ENCODE measurements at regions not wholly inside any gene's neighbourhood (a gene's known extent, or its start where the extent isn't known, plus 50 kb on each side); places are given as distances from the start of the nearest gene placed in this dataset.

GRCh38 chr2:242011167-242011513 is 141.6 kb downstream of the RTP5 start:
- 64 to 65% methylated on average over 11 of the region's 11 CpGs for WGBS, 2 experiments (ENCODE audit: low coverage in 1 of 2, low lambda C conversion rate in 2 of 2, missing lambda C conversion rate in 2 of 2)
- Histone ChIP-seq H3K36me3 (ENCODE audit: low read depth) (no peaks in the 10 kb centered on the region), H3K9me2 (ENCODE audit: insufficient read depth) (no peaks in the 10 kb centered on the region), H3K4me1 (ENCODE audit: insufficient read depth) (no peaks in the 10 kb centered on the region), H3K9me3 (ENCODE audit: low read depth) (no peaks in the 10 kb centered on the region), H3K4me3 (no peak overlapping the region), H3K27ac (no peak overlapping the region), H3K4me2 (ENCODE audit: unreplicated experiment) (no peak overlapping the region), H3K9ac (no peak overlapping the region), H3F3A (ENCODE audit: insufficient read depth) (peaks cover 12% of the 10 kb centered on the region), H2AFZ (no peak overlapping the region), H3K79me2 (ENCODE audit: insufficient read depth) (no peaks in the 10 kb centered on the region), H4K20me1 (ENCODE audit: insufficient read depth) (no peaks in the 10 kb centered on the region), H3K27me3 (replicated peaks; ENCODE audit: insufficient read depth) (peaks cover 13% of the 10 kb centered on the region; the same call in 1 of the 2 replicates)
- no peak for DNase-seq
- TF ChIP-seq EZH2 (IDR thresholded peaks at IDR 0.05; ENCODE audit: insufficient read depth, poor library complexity, severe bottlenecking) (no peak), EZH2phosphoT487 (IDR thresholded peaks at IDR 0.05; ENCODE audit: insufficient read depth, low read depth) (no peak)
- in situ Hi-C loops (cut with MboI), result no loop called here

DNA sequence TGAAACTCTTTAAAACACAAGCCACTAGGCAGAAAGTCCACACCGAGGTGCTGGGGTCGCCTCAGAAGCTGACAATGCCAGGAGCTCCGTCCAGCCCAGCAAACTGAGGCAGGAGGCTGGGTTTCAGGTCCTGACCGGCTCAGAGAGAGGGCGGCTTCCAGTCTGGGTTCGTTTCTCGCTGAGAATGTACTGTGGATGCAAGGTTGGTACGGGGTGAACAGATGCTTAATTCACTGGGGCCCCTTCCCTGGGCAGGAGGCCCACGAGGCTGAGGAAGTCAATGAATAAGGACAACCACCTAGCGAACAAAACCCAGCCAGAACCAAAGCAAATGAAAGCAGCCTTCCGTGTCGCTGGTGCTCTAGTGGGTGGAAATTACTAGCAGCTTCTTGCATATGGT is 142.0 kb downstream of the RTP5 start:
- WGBS, 2 experiments (ENCODE audit: low coverage in 1 of 2, low lambda C conversion rate in 2 of 2, missing lambda C conversion rate in 2 of 2), result 70 to 78% methylated on average over 11 to 12 of the region's 12 CpGs
- in situ Hi-C loops (cut with MboI), result no loop called here

GRCh38 chr2:242011991-242012764 is 142.6 kb downstream of the RTP5 start:
- no peak for TF ChIP-seq EZH2phosphoT487 (IDR thresholded peaks at IDR 0.05; ENCODE audit: insufficient read depth, low read depth)
- no peak for TF ChIP-seq EZH2 (IDR thresholded peaks at IDR 0.05; ENCODE audit: insufficient read depth, poor library complexity, severe bottlenecking)
- no peaks in the 10 kb centered on the region for H3K36me3 ChIP-seq (ENCODE audit: low read depth)
- no peaks in the 10 kb centered on the region for H3K79me2 ChIP-seq (ENCODE audit: insufficient read depth)
- H2AFZ ChIP-seq, result no peak overlapping the region
- H3K4me2 ChIP-seq (ENCODE audit: unreplicated experiment), result no peak overlapping the region
- no peak overlapping the region for H3K9ac ChIP-seq
- H3F3A ChIP-seq (ENCODE audit: insufficient read depth), result peaks cover 10% of the 10 kb centered on the region
- no peak for DNase-seq
- H3K4me3 ChIP-seq, result no peak overlapping the region
- no peak overlapping the region for H3K27ac ChIP-seq
- no peaks in the 10 kb centered on the region for H3K9me3 ChIP-seq (ENCODE audit: low read depth)
- H4K20me1 ChIP-seq (ENCODE audit: insufficient read depth), result no peaks in the 10 kb centered on the region
- WGBS, 2 experiments (ENCODE audit: low coverage in 1 of 2, low lambda C conversion rate in 2 of 2, missing lambda C conversion rate in 2 of 2), result 77 to 80% methylated on average over 38 to 40 of the region's 40 CpGs
- H3K9me2 ChIP-seq (ENCODE audit: insufficient read depth), result no peaks in the 10 kb centered on the region
- in situ Hi-C loops (cut with MboI), result no loop called here
- H3K27me3 ChIP-seq (replicated peaks; ENCODE audit: insufficient read depth), result peaks cover 13% of the 10 kb centered on the region; the same call in 1 of the 2 replicates
- H3K4me1 ChIP-seq (ENCODE audit: insufficient read depth), result no peaks in the 10 kb centered on the region

More for the DNA sequence above, 142.0 kb downstream of the RTP5 start:
- Histone ChIP-seq H3K36me3 (ENCODE audit: low read depth) (no peaks in the 10 kb centered on the region), H3K27me3 (replicated peaks; ENCODE audit: insufficient read depth) (peaks cover 13% of the 10 kb centered on the region; the same call in 1 of the 2 replicates), H3K9me3 (ENCODE audit: low read depth) (no peaks in the 10 kb centered on the region), H3K79me2 (ENCODE audit: insufficient read depth) (no peaks in the 10 kb centered on the region), H3K9me2 (ENCODE audit: insufficient read depth) (no peaks in the 10 kb centered on the region), H2AFZ (no peak overlapping the region), H3K4me2 (ENCODE audit: unreplicated experiment) (no peak overlapping the region), H3K27ac (no peak overlapping the region), H3K4me1 (ENCODE audit: insufficient read depth) (no peaks in the 10 kb centered on the region), H3K9ac (no peak overlapping the region), H3K4me3 (no peak overlapping the region), H4K20me1 (ENCODE audit: insufficient read depth) (no peaks in the 10 kb centered on the region), H3F3A (ENCODE audit: insufficient read depth) (peaks cover 10% of the 10 kb centered on the region)
- no peak for DNase-seq
- TF ChIP-seq EZH2 (IDR thresholded peaks at IDR 0.05; ENCODE audit: insufficient read depth, poor library complexity, severe bottlenecking) (no peak), EZH2phosphoT487 (IDR thresholded peaks at IDR 0.05; ENCODE audit: insufficient read depth, low read depth) (no peak)

GRCh38 chr2:242012956-242013764 is 143.6 kb downstream of the RTP5 start:
- Histone ChIP-seq H3K9me3 (ENCODE audit: low read depth) (no peaks in the 10 kb centered on the region), H3K27me3 (replicated peaks; ENCODE audit: insufficient read depth) (peaks cover 13% of the 10 kb centered on the region; the same call in 1 of the 2 replicates), H3K79me2 (ENCODE audit: insufficient read depth) (no peaks in the 10 kb centered on the region), H3K4me3 (no peak overlapping the region), H3K4me1 (ENCODE audit: insufficient read depth) (no peaks in the 10 kb centered on the region), H3K9ac (no peak overlapping the region), H3K9me2 (ENCODE audit: insufficient read depth) (no peaks in the 10 kb centered on the region), H3K4me2 (ENCODE audit: unreplicated experiment) (no peak overlapping the region), H2AFZ (no peak overlapping the region), H3K27ac (no peak overlapping the region), H3K36me3 (ENCODE audit: low read depth) (no peaks in the 10 kb centered on the region), H4K20me1 (ENCODE audit: insufficient read depth) (no peaks in the 10 kb centered on the region), H3F3A (ENCODE audit: insufficient read depth) (peaks cover 10% of the 10 kb centered on the region)
- no peak for TF ChIP-seq EZH2 (IDR thresholded peaks at IDR 0.05; ENCODE audit: insufficient read depth, poor library complexity, severe bottlenecking)
- TF ChIP-seq EZH2phosphoT487 (IDR thresholded peaks at IDR 0.05; ENCODE audit: insufficient read depth, low read depth), result no peak
- no peak for DNase-seq
- in situ Hi-C loops (cut with MboI), result no loop called here
- 67 to 69% methylated on average over 44 of the region's 44 CpGs for WGBS, 2 experiments (ENCODE audit: low coverage in 1 of 2, low lambda C conversion rate in 2 of 2, missing lambda C conversion rate in 2 of 2)

Data from GM23248 (cell line).